Stomach (tissue), 8 donors: ENCODE measurements at regions not wholly inside any gene's neighbourhood (a gene's known extent, or its start where the extent isn't known, plus 50 kb on each side); places are given as distances from the start of the nearest gene placed in this dataset.

ENCODE experiments used
- DNase-seq, 2 donors: peaks; one replicate each; pipeline versions ENCODE4 v3.0.0 to v3.0.0-alpha.2; 2013 to 2019
- H3K27ac ChIP-seq, 5 donors: fragments of 200-600 bp in 4 of 5; sonication (generic) in 4 of 5; one replicate each; pipeline ENCODE4 v1.5.1; 2013 to 2019; ENCODE audit warnings: mild to moderate bottlenecking in 1 of 5, moderate library complexity in 1 of 5
- H3K27me3 ChIP-seq, 3 donors: fragments of 200-600 bp; sonication (generic); one replicate each; pipeline ENCODE4 v1.5.1; 2017 to 2019; ENCODE audit warnings: mixed run types in 1 of 3
- H3K36me3 ChIP-seq, 4 donors: fragments of 200-600 bp; sonication (generic); 1 replicate in 3 of 4; 2 replicates in 1 of 4; pipeline ENCODE4 v1.5.1; 2016 to 2019
- H3K4me1 ChIP-seq, 4 donors: fragments of 200-600 bp; sonication (generic); one replicate each; pipeline ENCODE4 v1.5.1; 2016 to 2019
- H3K4me3 ChIP-seq, 4 donors: fragments of 200-600 bp; sonication (generic) in 3 of 4; one replicate each; pipeline ENCODE4 v1.5.1; 2016 to 2019; ENCODE audit warnings: mild to moderate bottlenecking in 1 of 4
- H3K9me3 ChIP-seq, 4 donors: fragments of 200-600 bp; sonication (generic); one replicate each; pipeline ENCODE4 v1.5.1; 2016 to 2019
- CTCF ChIP-seq, 7 experiments: fragments of 450-650 bp in 4 of 7; fragments of 200-600 bp in 3 of 7; sonication (generic) in 3 of 7; IDR thresholded peaks; one replicate each; pipeline ENCODE4 v1.5.1; 2016 to 2019; ENCODE audit warnings: antibody characterized with exemption in 7 of 7, control low read depth in 2 of 7, mild to moderate bottlenecking in 1 of 7
- EP300 ChIP-seq: sonication (generic); formaldehyde crosslinking; IDR thresholded peaks from one replicate; pipeline ENCODE4 v1.6.1; 2017; ENCODE audit warnings: antibody characterized with exemption
- POLR2A ChIP-seq, 4 donors: fragments of 450-650 bp; IDR thresholded peaks; one replicate each; pipeline ENCODE4 v1.6.1; 2016; ENCODE audit warnings: antibody characterized with exemption in 4 of 4, control low read depth in 2 of 4, mild to moderate bottlenecking in 1 of 4, moderate library complexity in 1 of 4
- POLR2AphosphoS5 ChIP-seq, 3 donors: sonication (generic); formaldehyde crosslinking; IDR thresholded peaks; one replicate each; pipeline ENCODE4 v1.6.1; 2016; ENCODE audit warnings: antibody characterized with exemption in 3 of 3
- WGBS, 5 donors: extraction: QIAGEN DNeasy Blood & Tissue Kit in 3 of 5; methylation state at CpG; one replicate each; pipeline versions ENCODE4 v1.1.5 to v1.1.7; 2013 to 2018; 5-methylcytosine and 5-hydroxymethylcytosine counted together
- intact Hi-C: fragments of 100-400 bp; cut with DNase I; formaldehyde crosslinking; loops from one replicate; pipeline ENCODE4 v1.15.1; 2023; ENCODE audit warnings: low total_unique reads
- donor health status: healthy with polysubstance abuse.
- donor health status: Bipolar disorder and iron deficiency.
- donor health status: healthy.

DNA sequence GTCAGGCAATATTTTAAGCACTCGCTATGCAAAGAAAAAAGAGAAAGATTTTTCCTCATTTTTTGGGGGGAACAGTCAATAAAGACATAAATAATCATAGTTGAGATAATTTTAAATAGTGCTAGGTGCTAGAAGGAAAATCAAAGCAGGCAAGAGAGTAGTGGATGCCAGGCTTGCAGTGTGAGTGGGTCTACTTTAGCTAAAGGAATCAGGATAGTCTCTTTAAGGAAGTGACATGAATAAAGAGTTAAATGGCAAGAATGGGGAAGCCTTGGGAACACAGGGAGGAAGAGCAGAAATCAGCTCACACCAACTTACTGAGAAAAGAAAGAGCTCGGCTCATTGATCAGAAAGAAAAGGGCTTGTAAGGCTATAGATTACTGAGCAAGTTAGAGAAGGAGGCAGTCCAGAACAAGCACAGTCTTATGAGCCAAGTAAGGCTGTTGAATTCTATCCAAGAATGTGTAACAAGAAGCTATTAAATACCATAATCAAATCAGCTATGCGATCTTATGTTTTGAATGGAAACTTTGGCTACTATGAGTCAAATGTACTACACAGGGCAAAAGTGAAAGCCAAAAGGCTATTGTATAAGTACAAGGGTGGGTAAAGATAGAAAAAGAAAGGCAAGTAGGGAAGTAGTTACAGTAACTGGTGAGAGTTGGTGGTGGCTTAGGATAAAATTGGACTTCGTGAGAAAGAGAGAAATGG lies 833.8 kb upstream of the PIK3C3 start:
- H3K27ac ChIP-seq = peak overlapping the region in 1 of 5 donors; percentile 31
- H3K4me3 ChIP-seq = no peak overlapping the region
- 41 to 57% (median 46%) methylated on average over 4 of the region's 4 CpGs for WGBS, 5 donors
- intact Hi-C loops = no loop called here
- DNase-seq = peak in 1 of 2 donors; percentile 6
- H3K4me1 ChIP-seq = peaks cover 0 to 10% (median 0%) of the 10 kb centered on the region in 4 donors
- TF ChIP-seq CTCF (IDR thresholded peaks at IDR 0.05) = no peak
- no peak for TF ChIP-seq POLR2AphosphoS5 (IDR thresholded peaks at IDR 0.05)
- no peak for TF ChIP-seq EP300
- no peak for TF ChIP-seq POLR2A (IDR thresholded peaks at IDR 0.05)
- H3K36me3 ChIP-seq = no peaks in the 10 kb centered on the region
- peaks cover 0 to 3% (median 0%) of the 10 kb centered on the region in 4 donors for H3K9me3 ChIP-seq
- H3K27me3 ChIP-seq = no peaks in the 10 kb centered on the region

GRCh38 chr18:41119031-41119430 lies 836.0 kb upstream of the PIK3C3 start:
- H3K4me1 ChIP-seq = peaks cover 0 to 10% (median 0%) of the 10 kb centered on the region in 4 donors
- DNase-seq = no peak
- no peaks in the 10 kb centered on the region for H3K36me3 ChIP-seq
- no peak overlapping the region for H3K4me3 ChIP-seq
- H3K9me3 ChIP-seq = no peaks in the 10 kb centered on the region
- intact Hi-C loops = loop anchor here (10.0 kb wide), 1 partner anchor 156 kb away; no protein-coding TSS in a partner anchor
- no peaks in the 10 kb centered on the region for H3K27me3 ChIP-seq
- H3K27ac ChIP-seq = no peak overlapping the region
- no peak for TF ChIP-seq CTCF (IDR thresholded peaks at IDR 0.05)
- no peak for TF ChIP-seq EP300
- no peak for TF ChIP-seq POLR2AphosphoS5 (IDR thresholded peaks at IDR 0.05)
- no peak for TF ChIP-seq POLR2A (IDR thresholded peaks at IDR 0.05)
- WGBS, 5 donors = 64 to 92% (median 86%) methylated on average over 3 of the region's 3 CpGs

DNA sequence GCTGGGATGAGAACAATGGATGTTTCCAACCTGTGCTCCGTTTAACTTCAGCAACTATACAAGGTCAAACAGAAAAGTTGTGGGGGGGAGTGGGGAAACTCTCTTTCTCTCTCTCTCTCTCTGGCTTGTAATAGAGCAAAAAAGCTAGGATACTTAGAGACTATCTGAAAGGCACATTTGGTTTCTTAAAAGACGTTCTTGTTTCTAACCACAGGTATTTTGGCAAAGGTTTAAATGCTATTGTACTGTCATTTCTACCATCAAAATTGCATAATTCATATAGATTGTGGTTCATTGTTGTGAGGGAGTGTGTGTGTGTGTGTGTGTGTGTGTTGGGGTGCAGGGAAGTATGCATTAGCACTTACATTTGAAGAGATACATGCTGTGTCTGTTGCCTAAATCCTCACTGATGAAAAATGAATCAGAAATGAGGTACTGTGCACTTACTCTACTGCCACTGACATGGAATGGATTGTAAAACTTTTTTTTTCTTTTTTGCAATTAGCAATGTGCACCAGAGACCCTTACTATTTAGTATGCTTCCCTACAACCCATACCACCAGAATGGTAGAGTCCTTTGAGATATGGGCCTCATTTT lies 841.0 kb upstream of the PIK3C3 start:
- TF ChIP-seq EP300 (no peak), POLR2AphosphoS5 (IDR thresholded peaks at IDR 0.05) (no peak), POLR2A (IDR thresholded peaks at IDR 0.05) (no peak), CTCF (IDR thresholded peaks at IDR 0.05) (no peak)
- no peaks in the 10 kb centered on the region for H3K4me1 ChIP-seq
- no peaks in the 10 kb centered on the region for H3K27me3 ChIP-seq
- DNase-seq = no peak
- H3K9me3 ChIP-seq = peaks cover 0 to 7% (median 2%) of the 10 kb centered on the region in 4 donors
- 34 to 53% (median 46%) methylated on average over 2 of the region's 2 CpGs for WGBS, 5 donors
- H3K27ac ChIP-seq = no peak overlapping the region
- no peak overlapping the region for H3K4me3 ChIP-seq
- intact Hi-C loops = loop anchor here (10.0 kb wide), 1 partner anchor 161 kb away; no protein-coding TSS in a partner anchor
- no peaks in the 10 kb centered on the region for H3K36me3 ChIP-seq

DNA sequence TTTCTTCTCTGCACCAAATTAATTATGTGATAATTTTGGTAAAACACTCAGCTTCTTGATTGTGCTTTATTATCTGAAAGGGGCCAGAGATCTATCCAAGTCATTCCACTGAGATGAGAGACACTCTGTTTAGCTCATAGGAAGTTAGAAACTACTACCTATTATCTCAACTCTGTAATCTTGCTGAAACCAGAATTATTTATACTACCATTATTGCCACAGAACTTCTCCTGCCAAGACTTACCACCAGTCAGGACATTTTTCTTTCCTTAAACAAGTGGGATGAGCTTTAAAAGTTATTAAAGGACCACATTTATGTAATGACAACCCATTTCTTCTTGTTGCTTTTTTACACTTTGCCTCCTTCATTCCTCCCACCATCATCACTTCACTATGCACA lies 855.6 kb upstream of the PIK3C3 start:
- H3K4me1 ChIP-seq = no peaks in the 10 kb centered on the region
- H3K27me3 ChIP-seq = no peaks in the 10 kb centered on the region
- H3K36me3 ChIP-seq = no peaks in the 10 kb centered on the region
- DNase-seq = no peak
- no peak for TF ChIP-seq EP300
- TF ChIP-seq CTCF (IDR thresholded peaks at IDR 0.05) = no peak
- no peak for TF ChIP-seq POLR2AphosphoS5 (IDR thresholded peaks at IDR 0.05)
- TF ChIP-seq POLR2A (IDR thresholded peaks at IDR 0.05) = no peak
- no peak overlapping the region for H3K4me3 ChIP-seq
- H3K9me3 ChIP-seq = peaks cover 0 to 7% (median 2%) of the 10 kb centered on the region in 4 donors
- H3K27ac ChIP-seq = no peak overlapping the region
- intact Hi-C loops = no loop called here
